Cardiac muscle cell (in vitro differentiated cells and primary cell): ENCODE measurements at regions not wholly inside any gene's neighbourhood (a gene's known extent, or its start where the extent isn't known, plus 50 kb on each side); places are given as distances from the start of the nearest gene placed in this dataset.

Experiments
- DNase-seq, 2 donors: peaks; one replicate each; pipeline versions ENCODE4 v3.0.0 to v3.0.0-alpha.2; 2010 to 2017; ENCODE audit warnings: low read depth in 1 of 2, low spot score in 1 of 2
- H3K27ac ChIP-seq: fragments of 200-600 bp; sonication (generic); 2 replicates; pipeline ENCODE4 v1.5.1; 2016
- H3K27me3 ChIP-seq: fragments of 200-600 bp; sonication (generic); 2 replicates; pipeline ENCODE4 v1.6.0; 2016; ENCODE audit warnings: control low read depth
- H3K36me3 ChIP-seq: fragments of 200-600 bp; sonication (generic); 2 replicates; pipeline ENCODE4 v1.5.1; 2016; ENCODE audit warnings: control low read depth
- H3K4me1 ChIP-seq: fragments of 200-600 bp; sonication (generic); 2 replicates; pipeline ENCODE4 v1.8.1; 2017; ENCODE audit warnings: low read depth, mild to moderate bottlenecking, mixed run types
- H3K4me3 ChIP-seq: fragments of 200-600 bp; sonication (generic); 2 replicates; pipeline ENCODE4 v1.5.1; 2016; ENCODE audit warnings: mild to moderate bottlenecking
- H3K9me3 ChIP-seq: fragments of 200-600 bp; sonication (generic); 2 replicates; pipeline ENCODE4 v1.5.1; 2017; ENCODE audit warnings: low read depth, mild to moderate bottlenecking, control low read depth
- TF ChIP-seq, protein P1 (sequence below): IDR thresholded peaks from 2 replicates; pipeline ENCODE4 v1.5.1; 2012; ENCODE audit warnings: low read depth, mild to moderate bottlenecking, low read length

DNA sequence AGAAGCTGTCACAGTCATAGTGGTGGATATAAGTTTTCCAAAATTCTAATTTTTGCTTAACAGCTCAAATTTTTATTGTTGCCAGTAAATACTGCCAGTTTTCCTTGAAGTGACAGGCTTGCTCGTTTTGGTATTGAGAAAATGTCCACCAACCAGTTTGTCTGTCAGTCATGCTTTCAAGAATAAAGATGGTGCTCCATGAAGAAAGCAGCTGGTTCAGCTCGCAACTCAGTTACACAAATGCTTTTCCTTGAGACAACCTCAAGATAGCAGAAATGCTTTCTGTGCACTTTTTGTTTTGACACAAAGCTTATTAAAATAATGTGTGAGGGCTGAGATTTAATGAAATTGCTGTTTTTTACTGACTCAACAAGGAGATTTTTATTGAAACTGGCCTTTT lies 135.7 kb downstream of the LRRC70 start:
- Histone ChIP-seq H3K36me3 (no peaks in the 10 kb centered on the region), H3K9me3 (no peaks in the 10 kb centered on the region), H3K4me1 (peaks cover 6% of the 10 kb centered on the region), H3K27me3 (no peaks in the 10 kb centered on the region), H3K4me3 (no peak overlapping the region), H3K27ac (no peak overlapping the region)
- TF ChIP-seq, protein P1, sequence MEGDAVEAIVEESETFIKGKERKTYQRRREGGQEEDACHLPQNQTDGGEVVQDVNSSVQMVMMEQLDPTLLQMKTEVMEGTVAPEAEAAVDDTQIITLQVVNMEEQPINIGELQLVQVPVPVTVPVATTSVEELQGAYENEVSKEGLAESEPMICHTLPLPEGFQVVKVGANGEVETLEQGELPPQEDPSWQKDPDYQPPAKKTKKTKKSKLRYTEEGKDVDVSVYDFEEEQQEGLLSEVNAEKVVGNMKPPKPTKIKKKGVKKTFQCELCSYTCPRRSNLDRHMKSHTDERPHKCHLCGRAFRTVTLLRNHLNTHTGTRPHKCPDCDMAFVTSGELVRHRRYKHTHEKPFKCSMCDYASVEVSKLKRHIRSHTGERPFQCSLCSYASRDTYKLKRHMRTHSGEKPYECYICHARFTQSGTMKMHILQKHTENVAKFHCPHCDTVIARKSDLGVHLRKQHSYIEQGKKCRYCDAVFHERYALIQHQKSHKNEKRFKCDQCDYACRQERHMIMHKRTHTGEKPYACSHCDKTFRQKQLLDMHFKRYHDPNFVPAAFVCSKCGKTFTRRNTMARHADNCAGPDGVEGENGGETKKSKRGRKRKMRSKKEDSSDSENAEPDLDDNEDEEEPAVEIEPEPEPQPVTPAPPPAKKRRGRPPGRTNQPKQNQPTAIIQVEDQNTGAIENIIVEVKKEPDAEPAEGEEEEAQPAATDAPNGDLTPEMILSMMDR, result no peak
- DNase-seq, result no peak

DNA sequence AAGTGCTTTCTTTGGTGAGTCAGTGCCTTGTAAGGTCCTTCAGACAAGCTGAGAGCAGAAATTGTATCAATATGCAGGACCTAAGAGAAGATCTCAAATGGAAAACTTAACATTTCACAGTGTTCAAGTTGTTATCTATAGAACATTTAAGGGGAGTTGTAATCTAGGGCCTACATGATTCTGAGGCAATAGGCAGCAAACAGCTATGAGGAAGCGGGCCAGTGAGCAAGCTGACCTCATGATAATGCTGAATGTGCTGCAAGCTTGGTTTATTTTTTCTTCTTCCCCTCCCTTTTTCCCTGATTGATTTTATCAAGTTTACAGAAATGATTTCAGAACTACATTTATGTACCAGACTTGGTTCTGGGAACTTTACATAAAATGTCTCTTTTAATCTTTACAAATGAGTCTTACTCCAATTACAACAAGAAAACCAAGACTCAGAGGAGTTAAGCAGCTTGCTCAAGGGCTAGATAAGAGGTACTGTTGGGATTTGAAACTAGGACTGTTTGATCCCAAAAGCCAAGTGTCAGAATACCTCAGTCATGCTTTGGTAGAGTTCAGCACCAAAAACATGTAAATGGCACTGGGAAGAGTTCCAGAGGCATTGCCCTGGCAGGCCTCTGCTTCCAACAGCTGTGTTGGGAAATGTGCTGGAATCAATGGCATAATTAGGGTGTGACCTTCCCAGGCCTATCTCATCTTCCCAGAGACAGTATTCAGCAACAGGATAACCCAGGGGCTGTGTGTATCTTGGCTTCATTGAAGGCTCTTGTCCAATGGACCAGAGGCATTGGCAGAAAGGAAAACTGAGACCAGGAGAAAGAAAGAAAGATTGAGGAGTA lies 130.1 kb downstream of the LRRC70 start:
- Histone ChIP-seq H3K36me3 (no peaks in the 10 kb centered on the region), H3K9me3 (no peaks in the 10 kb centered on the region), H3K4me1 (no peaks in the 10 kb centered on the region), H3K27ac (no peak overlapping the region), H3K4me3 (no peak overlapping the region), H3K27me3 (no peaks in the 10 kb centered on the region)
- DNase-seq, result peak in 1 of 2 donors; percentile 38
- TF ChIP-seq, protein P1, result no peak

DNA sequence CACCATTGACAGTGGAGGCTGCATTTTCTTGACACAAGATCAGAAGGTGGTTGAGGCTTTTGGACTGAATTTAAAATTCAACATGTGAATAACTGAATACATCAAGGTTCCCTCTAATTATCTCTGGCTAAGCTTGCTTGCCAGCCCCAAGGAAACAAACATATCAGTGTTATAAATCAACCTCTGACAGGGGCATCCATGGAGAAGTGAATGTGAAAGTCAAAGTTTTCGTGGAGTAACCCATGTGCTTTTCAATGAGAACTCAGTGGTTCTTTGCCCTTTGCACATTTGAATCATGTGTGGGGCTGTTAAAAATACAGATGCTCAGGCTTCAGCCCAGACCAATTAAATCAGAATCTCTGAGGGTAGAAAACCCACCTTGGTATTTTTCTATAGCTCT lies 128.9 kb downstream of the LRRC70 start:
- DNase-seq, result no peak
- no peak overlapping the region for H3K27ac ChIP-seq
- H3K4me3 ChIP-seq, result no peak overlapping the region
- no peaks in the 10 kb centered on the region for H3K9me3 ChIP-seq
- TF ChIP-seq, protein P1, result no peak
- no peaks in the 10 kb centered on the region for H3K4me1 ChIP-seq
- H3K36me3 ChIP-seq, result no peaks in the 10 kb centered on the region
- no peaks in the 10 kb centered on the region for H3K27me3 ChIP-seq

DNA sequence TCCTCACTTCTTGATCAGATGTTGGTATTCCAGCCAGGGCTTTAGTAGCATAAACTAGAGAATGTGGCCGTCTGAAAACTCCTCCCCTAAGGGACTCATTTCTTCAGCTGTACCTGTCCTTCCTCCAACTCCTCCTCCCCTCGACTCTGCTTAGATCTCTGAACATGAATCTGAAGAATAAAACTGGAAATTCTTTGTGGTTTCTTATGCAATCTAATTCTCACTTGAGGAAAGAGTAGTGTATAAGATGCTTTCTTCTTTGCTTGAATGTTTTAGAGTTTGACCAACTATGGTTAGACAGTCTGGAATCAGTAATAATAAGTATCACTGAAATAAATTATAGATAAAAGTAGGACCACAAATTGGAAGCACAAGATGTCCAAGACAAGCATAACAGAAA lies 128.5 kb downstream of the LRRC70 start:
- Histone ChIP-seq H3K27ac (no peak overlapping the region), H3K4me3 (no peak overlapping the region), H3K27me3 (no peaks in the 10 kb centered on the region), H3K4me1 (no peaks in the 10 kb centered on the region), H3K9me3 (no peaks in the 10 kb centered on the region), H3K36me3 (no peaks in the 10 kb centered on the region)
- no peak for DNase-seq
- TF ChIP-seq, protein P1, result no peak

DNA sequence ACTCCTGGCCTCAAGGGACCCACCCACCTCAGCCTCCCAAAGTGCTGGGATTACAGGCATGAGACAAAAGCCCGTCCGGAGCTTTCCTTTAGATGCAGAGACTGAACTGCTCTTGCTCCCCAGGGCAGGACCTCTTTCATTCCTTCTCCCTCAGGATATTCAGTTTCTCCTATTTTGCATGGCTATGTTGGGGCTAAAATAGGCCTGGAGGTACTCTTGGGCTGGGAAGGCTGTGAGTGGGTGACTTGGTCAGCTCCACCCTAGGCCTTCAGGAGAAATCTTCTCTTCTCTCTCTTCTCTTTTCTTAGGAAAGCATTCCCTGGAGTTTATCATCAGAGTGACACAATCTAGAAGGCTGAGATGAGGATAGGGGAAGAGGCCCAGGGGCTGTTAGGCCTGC lies 126.4 kb downstream of the LRRC70 start:
- no peak overlapping the region for H3K4me3 ChIP-seq
- no peak overlapping the region for H3K27ac ChIP-seq
- H3K36me3 ChIP-seq, result no peaks in the 10 kb centered on the region
- no peaks in the 10 kb centered on the region for H3K27me3 ChIP-seq
- TF ChIP-seq, protein P1, result no peak
- H3K4me1 ChIP-seq, result no peaks in the 10 kb centered on the region
- no peak for DNase-seq
- H3K9me3 ChIP-seq, result no peaks in the 10 kb centered on the region
